Parathyroid adenoma (tissue), 2 donors: ENCODE measurements at regions not wholly inside any gene's neighbourhood (a gene's known extent, or its start where the extent isn't known, plus 50 kb on each side); places are given as distances from the start of the nearest gene placed in this dataset.

Source experiments
- H2AFZ ChIP-seq: fragments of 300-600 bp; sonication (generic); one replicate; pipeline ENCODE4 v1.7.0; 2017; ENCODE audit warnings: antibody characterized with exemption, mild to moderate bottlenecking
- H3K27ac ChIP-seq: fragments of 300-600 bp; sonication (generic); one replicate; pipeline ENCODE4 v1.7.0; 2017
- H3K27me3 ChIP-seq: fragments of 300-600 bp; sonication (generic); one replicate; pipeline ENCODE4 v1.7.0; 2017; ENCODE audit warnings: low read length; ENCODE audit not compliant: control insufficient read depth, insufficient read depth
- H3K36me3 ChIP-seq: fragments of 300-600 bp; sonication (generic); one replicate; pipeline ENCODE4 v1.7.0; 2017; ENCODE audit warnings: low read length; ENCODE audit not compliant: control insufficient read depth, insufficient read depth
- H3K4me1 ChIP-seq: fragments of 300-600 bp; sonication (generic); one replicate; pipeline ENCODE4 v1.7.0; 2017; ENCODE audit warnings: control low read depth
- H3K4me2 ChIP-seq: fragments of 300-600 bp; sonication (generic); one replicate; pipeline ENCODE4 v1.7.0; 2017; ENCODE audit warnings: low read length
- H3K4me3 ChIP-seq: fragments of 300-600 bp; sonication (generic); one replicate; pipeline ENCODE4 v1.7.0; 2017; ENCODE audit warnings: low read depth, low read length
- H3K79me2 ChIP-seq: fragments of 300-600 bp; sonication (generic); one replicate; pipeline ENCODE4 v1.7.0; 2017; ENCODE audit warnings: control low read depth
- H3K9ac ChIP-seq: fragments of 300-600 bp; sonication (generic); one replicate; pipeline ENCODE4 v1.7.0; 2017; ENCODE audit warnings: mild to moderate bottlenecking
- H3K9me3 ChIP-seq: fragments of 300-600 bp; sonication (generic); one replicate; pipeline ENCODE4 v1.7.0; 2017; ENCODE audit warnings: low read length; ENCODE audit not compliant: control insufficient read depth
- CTCF ChIP-seq: fragments of 300-600 bp; sonication (generic); IDR thresholded peaks from one replicate; pipeline ENCODE4 v1.7.0; 2017; ENCODE audit warnings: antibody characterized with exemption, mild to moderate bottlenecking
- donor health status: primary hyperparathyroidism.

- H2AFZ ChIP-seq: no peak overlapping the region
- no peaks in the 10 kb centered on the region for H3K36me3 ChIP-seq
- no peaks in the 10 kb centered on the region for H3K79me2 ChIP-seq
- H3K4me3 ChIP-seq: no peak overlapping the region
- no peaks in the 10 kb centered on the region for H3K27me3 ChIP-seq
- H3K9me3 ChIP-seq: no peaks in the 10 kb centered on the region
- no peaks in the 10 kb centered on the region for H3K4me1 ChIP-seq
- no peak overlapping the region for H3K27ac ChIP-seq
- H3K4me2 ChIP-seq: no peak overlapping the region
- no peak for TF ChIP-seq CTCF
- no peak overlapping the region for H3K9ac ChIP-seq
Measured at GRCh38 chr3:189493271-189493670, 137.9 kb upstream of the TP63 start.

- H3K27ac ChIP-seq: no peak overlapping the region
- no peaks in the 10 kb centered on the region for H3K9me3 ChIP-seq
- H3K79me2 ChIP-seq: no peaks in the 10 kb centered on the region
- H3K4me3 ChIP-seq: no peak overlapping the region
- H3K27me3 ChIP-seq: no peaks in the 10 kb centered on the region
- TF ChIP-seq CTCF: no peak
- H3K4me2 ChIP-seq: no peak overlapping the region
- H3K36me3 ChIP-seq: no peaks in the 10 kb centered on the region
- H3K9ac ChIP-seq: no peak overlapping the region
- no peak overlapping the region for H2AFZ ChIP-seq
- H3K4me1 ChIP-seq: no peaks in the 10 kb centered on the region
Measured at GRCh38 chr3:189494632-189495031, 136.6 kb upstream of the TP63 start.

- Histone ChIP-seq H3K4me2 (no peak overlapping the region), H3K79me2 (no peaks in the 10 kb centered on the region), H3K27me3 (no peaks in the 10 kb centered on the region), H3K4me1 (no peaks in the 10 kb centered on the region), H3K27ac (no peak overlapping the region), H3K36me3 (no peaks in the 10 kb centered on the region), H2AFZ (no peak overlapping the region), H3K9ac (no peak overlapping the region), H3K4me3 (no peak overlapping the region), H3K9me3 (no peaks in the 10 kb centered on the region)
- TF ChIP-seq CTCF: no peak
Measured at GRCh38 chr3:189496375-189497138, 134.6 kb upstream of the TP63 start.

- H3K4me1 ChIP-seq: no peaks in the 10 kb centered on the region
- H3K9me3 ChIP-seq: no peaks in the 10 kb centered on the region
- H3K9ac ChIP-seq: no peak overlapping the region
- no peak overlapping the region for H3K4me2 ChIP-seq
- no peak overlapping the region for H2AFZ ChIP-seq
- H3K27ac ChIP-seq: no peak overlapping the region
- H3K4me3 ChIP-seq: no peak overlapping the region
- no peaks in the 10 kb centered on the region for H3K36me3 ChIP-seq
- H3K79me2 ChIP-seq: no peaks in the 10 kb centered on the region
- TF ChIP-seq CTCF: no peak
- no peaks in the 10 kb centered on the region for H3K27me3 ChIP-seq
Measured at GRCh38 chr3:189498995-189499704, 132.0 kb upstream of the TP63 start.
